Endothelial cell (in vitro differentiated cells): ENCODE measurements at regions not wholly inside any gene's neighbourhood (a gene's known extent, or its start where the extent isn't known, plus 50 kb on each side); places are given as distances from the start of the nearest gene placed in this dataset.

Source experiments
- DNase-seq: peaks from one replicate; pipeline ENCODE4 v3.0.0; 2021; ENCODE audit warnings: low spot score
- H3K27ac Mint-ChIP-seq: one replicate; pipeline ENCODE4 v1.8.0; 2021; ENCODE audit warnings: mixed read lengths, inconsistent platforms; ENCODE audit not compliant: unreplicated experiment
- H3K27me3 Mint-ChIP-seq: one replicate; pipeline ENCODE4 v1.8.0; 2021; ENCODE audit warnings: mild to moderate bottlenecking, moderate library complexity, mixed read lengths, inconsistent platforms; ENCODE audit not compliant: unreplicated experiment
- H3K36me3 Mint-ChIP-seq: one replicate; pipeline ENCODE4 v1.8.0; 2021; ENCODE audit warnings: mild to moderate bottlenecking, low read depth, mixed read lengths, inconsistent platforms; ENCODE audit not compliant: unreplicated experiment
- H3K4me1 Mint-ChIP-seq: one replicate; pipeline ENCODE4 v1.8.0; 2021; ENCODE audit warnings: mild to moderate bottlenecking, mixed read lengths, inconsistent platforms; ENCODE audit not compliant: unreplicated experiment
- H3K4me3 Mint-ChIP-seq: one replicate; pipeline ENCODE4 v1.8.0; 2021; ENCODE audit warnings: mild to moderate bottlenecking, mixed read lengths, inconsistent platforms; ENCODE audit not compliant: unreplicated experiment
- H3K9me3 Mint-ChIP-seq: one replicate; pipeline ENCODE4 v1.8.0; 2021; ENCODE audit warnings: mixed read lengths, inconsistent platforms; ENCODE audit not compliant: unreplicated experiment
- TF ChIP-seq, protein P1 (sequence below): fragments of 200-600 bp; sonication (generic); IDR thresholded peaks from one replicate; pipeline ENCODE4 v1.5.0; 2021; ENCODE audit warnings: antibody characterized with exemption; ENCODE audit not compliant: unreplicated experiment

DNA sequence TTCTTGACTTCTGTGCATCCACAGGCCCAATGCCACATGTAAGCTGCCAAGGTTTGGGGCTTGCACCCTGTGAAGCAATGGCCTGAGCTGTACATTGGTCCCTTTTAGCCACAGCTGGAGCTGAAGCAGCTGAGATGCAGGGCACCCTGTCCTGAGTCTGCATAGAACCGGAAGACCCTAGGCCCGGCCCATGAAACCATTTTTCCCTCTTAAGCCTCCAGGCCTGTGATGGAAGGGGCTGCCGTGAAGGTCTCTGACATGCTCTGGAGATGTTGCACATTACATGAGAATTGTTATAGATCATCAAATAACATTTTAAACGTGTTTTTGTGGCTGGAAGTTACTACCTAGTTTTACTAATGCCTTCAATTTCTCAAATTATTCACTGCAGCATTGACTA lies 188.7 kb downstream of the RPAP3 start:
- Mint-ChIP-seq H3K27ac (no peak overlapping the region), H3K4me3 (no peak overlapping the region), H3K36me3 (peaks cover 5% of the 10 kb centered on the region), H3K9me3 (peaks cover 6% of the 10 kb centered on the region), H3K4me1 (no peaks in the 10 kb centered on the region), H3K27me3 (peaks cover 1% of the 10 kb centered on the region)
- TF ChIP-seq, protein P1, sequence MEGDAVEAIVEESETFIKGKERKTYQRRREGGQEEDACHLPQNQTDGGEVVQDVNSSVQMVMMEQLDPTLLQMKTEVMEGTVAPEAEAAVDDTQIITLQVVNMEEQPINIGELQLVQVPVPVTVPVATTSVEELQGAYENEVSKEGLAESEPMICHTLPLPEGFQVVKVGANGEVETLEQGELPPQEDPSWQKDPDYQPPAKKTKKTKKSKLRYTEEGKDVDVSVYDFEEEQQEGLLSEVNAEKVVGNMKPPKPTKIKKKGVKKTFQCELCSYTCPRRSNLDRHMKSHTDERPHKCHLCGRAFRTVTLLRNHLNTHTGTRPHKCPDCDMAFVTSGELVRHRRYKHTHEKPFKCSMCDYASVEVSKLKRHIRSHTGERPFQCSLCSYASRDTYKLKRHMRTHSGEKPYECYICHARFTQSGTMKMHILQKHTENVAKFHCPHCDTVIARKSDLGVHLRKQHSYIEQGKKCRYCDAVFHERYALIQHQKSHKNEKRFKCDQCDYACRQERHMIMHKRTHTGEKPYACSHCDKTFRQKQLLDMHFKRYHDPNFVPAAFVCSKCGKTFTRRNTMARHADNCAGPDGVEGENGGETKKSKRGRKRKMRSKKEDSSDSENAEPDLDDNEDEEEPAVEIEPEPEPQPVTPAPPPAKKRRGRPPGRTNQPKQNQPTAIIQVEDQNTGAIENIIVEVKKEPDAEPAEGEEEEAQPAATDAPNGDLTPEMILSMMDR = no peak
- no peak for DNase-seq

DNA sequence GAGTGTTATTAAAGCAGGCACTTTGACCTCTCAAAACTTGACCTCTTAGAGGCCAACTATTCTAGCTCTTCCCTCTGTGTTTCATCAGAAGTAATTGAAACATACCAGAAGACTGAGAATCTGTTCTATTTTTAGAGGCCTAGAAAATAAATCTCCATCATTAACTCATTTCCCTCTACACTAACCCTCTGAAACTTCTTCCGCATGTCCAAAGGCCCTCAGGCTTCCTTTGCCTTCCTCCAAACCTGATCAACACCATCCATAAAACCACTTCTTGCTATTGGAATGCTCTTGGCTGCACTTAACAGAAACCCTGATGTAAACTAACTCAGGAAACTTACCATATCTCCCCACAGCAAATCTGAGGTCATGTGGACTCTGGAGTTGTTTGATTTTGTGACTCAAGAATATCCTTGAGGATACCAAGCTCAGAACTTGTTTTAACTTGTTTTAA lies 196.4 kb downstream of the RPAP3 start:
- H3K27ac Mint-ChIP-seq = no peak overlapping the region
- H3K4me1 Mint-ChIP-seq = no peaks in the 10 kb centered on the region
- H3K4me3 Mint-ChIP-seq = no peak overlapping the region
- H3K36me3 Mint-ChIP-seq = no peaks in the 10 kb centered on the region
- H3K9me3 Mint-ChIP-seq = no peaks in the 10 kb centered on the region
- TF ChIP-seq, protein P1 = no peak
- H3K27me3 Mint-ChIP-seq = peaks cover 2% of the 10 kb centered on the region
- no peak for DNase-seq

DNA sequence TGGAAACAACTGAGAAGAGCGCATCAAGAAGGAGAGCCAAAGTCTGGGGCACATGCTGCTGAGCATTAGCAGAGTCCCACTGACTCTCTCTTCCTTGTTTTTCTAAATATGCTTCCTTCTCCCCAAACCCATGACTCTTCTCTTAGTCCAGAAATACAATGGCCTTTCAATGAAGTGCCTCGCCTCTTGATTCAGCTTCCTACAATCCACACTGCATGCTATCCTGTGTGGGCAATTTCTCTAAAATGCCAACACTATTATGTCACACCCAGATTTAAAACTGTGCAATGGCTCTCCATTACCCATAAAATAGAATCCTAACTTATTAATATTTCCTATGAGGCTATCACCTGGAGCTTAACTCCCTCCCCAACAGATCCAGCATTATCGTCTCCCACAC lies 198.6 kb downstream of the RPAP3 start:
- H3K4me3 Mint-ChIP-seq = no peak overlapping the region

DNA sequence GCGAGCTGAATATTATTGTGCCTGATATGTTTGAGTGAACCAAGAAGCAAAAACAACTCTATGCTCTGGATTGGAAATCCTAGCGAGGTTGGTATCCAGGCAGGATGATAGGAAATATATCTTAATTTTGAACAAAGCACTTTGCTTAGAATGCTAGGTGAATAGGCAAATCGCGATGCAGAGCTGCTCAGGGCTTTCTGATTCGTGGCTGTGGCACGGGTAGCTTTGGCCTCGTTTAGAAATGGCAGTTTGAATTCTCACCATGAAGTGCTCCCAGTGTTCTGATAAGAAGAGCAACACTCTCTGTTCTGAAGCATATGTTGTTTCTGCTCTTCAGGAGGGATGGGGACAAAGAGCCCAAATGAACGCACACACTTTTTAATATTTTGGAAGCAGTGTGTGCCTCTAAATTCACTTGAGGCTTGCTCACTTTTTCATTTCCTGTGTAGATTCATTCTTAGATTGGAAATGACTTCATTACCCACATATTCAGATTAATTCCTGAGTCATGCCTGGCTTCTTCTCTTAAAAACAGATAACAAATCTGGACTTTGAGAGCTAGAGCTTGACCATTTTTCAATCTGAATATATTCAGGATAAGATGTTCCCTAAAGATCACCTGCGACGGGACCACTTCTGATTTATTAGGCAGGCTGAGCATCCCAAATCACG lies 200.9 kb downstream of the RPAP3 start:
- H3K36me3 Mint-ChIP-seq = no peaks in the 10 kb centered on the region
- peaks cover 6% of the 10 kb centered on the region for H3K27me3 Mint-ChIP-seq
- TF ChIP-seq, protein P1 = no peak
- DNase-seq = no peak
- H3K4me1 Mint-ChIP-seq = no peaks in the 10 kb centered on the region
- no peak overlapping the region for H3K27ac Mint-ChIP-seq
- no peak overlapping the region for H3K4me3 Mint-ChIP-seq
- no peaks in the 10 kb centered on the region for H3K9me3 Mint-ChIP-seq

More for the DNA sequence above, 198.6 kb downstream of the RPAP3 start:
- TF ChIP-seq, protein P1 = no peak
- no peak for DNase-seq
- Mint-ChIP-seq H3K9me3 (no peaks in the 10 kb centered on the region), H3K4me1 (no peaks in the 10 kb centered on the region), H3K36me3 (no peaks in the 10 kb centered on the region), H3K27ac (no peak overlapping the region), H3K27me3 (peaks cover 6% of the 10 kb centered on the region)

DNA sequence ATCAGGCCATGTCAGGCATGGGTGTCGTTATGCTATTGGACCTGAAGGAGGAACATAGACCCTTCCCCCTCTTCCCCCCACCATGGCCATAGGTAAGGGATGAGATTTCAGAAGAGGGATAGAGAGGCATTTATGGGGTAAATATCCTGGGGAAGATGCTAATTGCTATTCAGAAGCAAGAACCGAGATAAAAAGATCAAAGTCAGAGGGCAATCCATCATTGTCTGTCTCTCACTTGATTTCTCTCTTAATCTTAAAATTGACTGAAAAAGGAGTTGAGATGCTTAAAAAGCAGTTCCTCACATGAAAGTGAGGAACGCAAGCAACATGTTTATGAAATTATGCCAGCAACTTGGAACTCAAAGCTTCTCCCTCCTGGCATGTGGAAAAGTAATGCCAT lies 212.0 kb downstream of the RPAP3 start:
- Mint-ChIP-seq H3K4me1 (no peaks in the 10 kb centered on the region), H3K9me3 (peaks cover 1% of the 10 kb centered on the region), H3K4me3 (no peak overlapping the region), H3K27ac (no peak overlapping the region), H3K36me3 (peaks cover 5% of the 10 kb centered on the region), H3K27me3 (no peaks in the 10 kb centered on the region)
- TF ChIP-seq, protein P1 = no peak
- no peak for DNase-seq
